Stomach (tissue), 8 donors: ENCODE measurements at regions not wholly inside any gene's neighbourhood (a gene's known extent, or its start where the extent isn't known, plus 50 kb on each side); places are given as distances from the start of the nearest gene placed in this dataset.

Source experiments
- DNase-seq, 2 donors: peaks; one replicate each; pipeline versions ENCODE4 v3.0.0 to v3.0.0-alpha.2; 2013 to 2019
- H3K27ac ChIP-seq, 5 donors: fragments of 200-600 bp in 4 of 5; sonication (generic) in 4 of 5; one replicate each; pipeline ENCODE4 v1.5.1; 2013 to 2019; ENCODE audit warnings: mild to moderate bottlenecking in 1 of 5, moderate library complexity in 1 of 5
- H3K27me3 ChIP-seq, 3 donors: fragments of 200-600 bp; sonication (generic); one replicate each; pipeline ENCODE4 v1.5.1; 2017 to 2019; ENCODE audit warnings: mixed run types in 1 of 3
- H3K36me3 ChIP-seq, 4 donors: fragments of 200-600 bp; sonication (generic); 1 replicate in 3 of 4; 2 replicates in 1 of 4; pipeline ENCODE4 v1.5.1; 2016 to 2019
- H3K4me1 ChIP-seq, 4 donors: fragments of 200-600 bp; sonication (generic); one replicate each; pipeline ENCODE4 v1.5.1; 2016 to 2019
- H3K4me3 ChIP-seq, 4 donors: fragments of 200-600 bp; sonication (generic) in 3 of 4; one replicate each; pipeline ENCODE4 v1.5.1; 2016 to 2019; ENCODE audit warnings: mild to moderate bottlenecking in 1 of 4
- H3K9me3 ChIP-seq, 4 donors: fragments of 200-600 bp; sonication (generic); one replicate each; pipeline ENCODE4 v1.5.1; 2016 to 2019
- CTCF ChIP-seq, 7 experiments: fragments of 450-650 bp in 4 of 7; fragments of 200-600 bp in 3 of 7; sonication (generic) in 3 of 7; IDR thresholded peaks; one replicate each; pipeline ENCODE4 v1.5.1; 2016 to 2019; ENCODE audit warnings: antibody characterized with exemption in 7 of 7, control low read depth in 2 of 7, mild to moderate bottlenecking in 1 of 7
- EP300 ChIP-seq: sonication (generic); formaldehyde crosslinking; IDR thresholded peaks from one replicate; pipeline ENCODE4 v1.6.1; 2017; ENCODE audit warnings: antibody characterized with exemption
- POLR2A ChIP-seq, 4 donors: fragments of 450-650 bp; IDR thresholded peaks; one replicate each; pipeline ENCODE4 v1.6.1; 2016; ENCODE audit warnings: antibody characterized with exemption in 4 of 4, control low read depth in 2 of 4, mild to moderate bottlenecking in 1 of 4, moderate library complexity in 1 of 4
- POLR2AphosphoS5 ChIP-seq, 3 donors: sonication (generic); formaldehyde crosslinking; IDR thresholded peaks; one replicate each; pipeline ENCODE4 v1.6.1; 2016; ENCODE audit warnings: antibody characterized with exemption in 3 of 3
- WGBS, 5 donors: extraction: QIAGEN DNeasy Blood & Tissue Kit in 3 of 5; methylation state at CpG; one replicate each; pipeline versions ENCODE4 v1.1.5 to v1.1.7; 2013 to 2018; 5-methylcytosine and 5-hydroxymethylcytosine counted together
- intact Hi-C: fragments of 100-400 bp; cut with DNase I; formaldehyde crosslinking; loops from one replicate; pipeline ENCODE4 v1.15.1; 2023; ENCODE audit warnings: low total_unique reads
- donor health status: healthy with polysubstance abuse.
- donor health status: Bipolar disorder and iron deficiency.
- donor health status: healthy.

- peaks cover 0 to 10% (median 8%) of the 10 kb centered on the region in 4 donors for H3K4me1 ChIP-seq
- no peaks in the 10 kb centered on the region for H3K9me3 ChIP-seq
- peak; percentile 29 to 63 for DNase-seq
- no peaks in the 10 kb centered on the region for H3K36me3 ChIP-seq
- WGBS, 5 donors = 14 to 31% (median 26%) methylated on average over 8 of the region's 8 CpGs
- H3K4me3 ChIP-seq = no peak overlapping the region
- no peaks in the 10 kb centered on the region for H3K27me3 ChIP-seq
- H3K27ac ChIP-seq = peak overlapping the region in 3 of 5 donors; percentile 28 to 62 (median 31)
- TF ChIP-seq POLR2A (IDR thresholded peaks at IDR 0.05) = no peak
- TF ChIP-seq POLR2AphosphoS5 (IDR thresholded peaks at IDR 0.05) = no peak
- TF ChIP-seq EP300 = no peak
- no peak for TF ChIP-seq CTCF (IDR thresholded peaks at IDR 0.05)
- intact Hi-C loops = no loop called here
Observed at GRCh38 chr5:68406767-68407241, 191.2 kb downstream of the PIK3R1 start.

- H3K4me3 ChIP-seq = no peak overlapping the region
- no peaks in the 10 kb centered on the region for H3K27me3 ChIP-seq
- H3K9me3 ChIP-seq = no peaks in the 10 kb centered on the region
- TF ChIP-seq POLR2AphosphoS5 (IDR thresholded peaks at IDR 0.05) = no peak
- no peak for TF ChIP-seq POLR2A (IDR thresholded peaks at IDR 0.05)
- TF ChIP-seq CTCF (IDR thresholded peaks at IDR 0.05) = no peak
- TF ChIP-seq EP300 = no peak
- peak overlapping the region in 2 of 5 donors; percentile 31 to 62 for H3K27ac ChIP-seq
- intact Hi-C loops = no loop called here
- 53 to 60% (median 57%) methylated on average over 6 of the region's 6 CpGs for WGBS, 5 donors
- no peak for DNase-seq
- peaks cover 0 to 10% (median 8%) of the 10 kb centered on the region in 4 donors for H3K4me1 ChIP-seq
- H3K36me3 ChIP-seq = no peaks in the 10 kb centered on the region
Observed at GRCh38 chr5:68407311-68408239, 192.0 kb downstream of the PIK3R1 start.

GRCh38 chr5:68408345-68408871 lies 192.9 kb downstream of the PIK3R1 start:
- no peak overlapping the region for H3K27ac ChIP-seq
- no peak overlapping the region for H3K4me3 ChIP-seq
- no peak for DNase-seq
- intact Hi-C loops = no loop called here
- WGBS, 5 donors = 90 to 94% (median 93%) methylated on average over 3 of the region's 3 CpGs
- no peaks in the 10 kb centered on the region for H3K27me3 ChIP-seq
- no peaks in the 10 kb centered on the region for H3K36me3 ChIP-seq
- H3K4me1 ChIP-seq = peaks cover 0 to 10% (median 8%) of the 10 kb centered on the region in 4 donors
- H3K9me3 ChIP-seq = no peaks in the 10 kb centered on the region
- TF ChIP-seq POLR2AphosphoS5 (IDR thresholded peaks at IDR 0.05) (no peak), CTCF (IDR thresholded peaks at IDR 0.05) (no peak), EP300 (no peak), POLR2A (IDR thresholded peaks at IDR 0.05) (no peak)

GRCh38 chr5:68409259-68409658 lies 193.7 kb downstream of the PIK3R1 start:
- no peak for DNase-seq
- 87 to 94% (median 92%) methylated on average over 3 of the region's 3 CpGs for WGBS, 5 donors
- intact Hi-C loops = no loop called here
- Histone ChIP-seq H3K4me3 (no peak overlapping the region), H3K27me3 (no peaks in the 10 kb centered on the region), H3K4me1 (peaks cover 0 to 10% (median 8%) of the 10 kb centered on the region in 4 donors), H3K36me3 (no peaks in the 10 kb centered on the region), H3K27ac (no peak overlapping the region), H3K9me3 (no peaks in the 10 kb centered on the region)
- TF ChIP-seq POLR2A (IDR thresholded peaks at IDR 0.05) (no peak), POLR2AphosphoS5 (IDR thresholded peaks at IDR 0.05) (no peak), CTCF (IDR thresholded peaks at IDR 0.05) (no peak), EP300 (no peak)
